ENCODE measurements at regions not wholly inside any gene's neighbourhood (a gene's known extent, or its start where the extent isn't known, plus 50 kb on each side); places are given as distances from the start of the nearest gene placed in this dataset.
"Not testable (repeated sequence)": the region's sequence is repeated elsewhere in the genome, so short reads cannot be mapped to it uniquely, and the experiment has no call there.

DNA sequence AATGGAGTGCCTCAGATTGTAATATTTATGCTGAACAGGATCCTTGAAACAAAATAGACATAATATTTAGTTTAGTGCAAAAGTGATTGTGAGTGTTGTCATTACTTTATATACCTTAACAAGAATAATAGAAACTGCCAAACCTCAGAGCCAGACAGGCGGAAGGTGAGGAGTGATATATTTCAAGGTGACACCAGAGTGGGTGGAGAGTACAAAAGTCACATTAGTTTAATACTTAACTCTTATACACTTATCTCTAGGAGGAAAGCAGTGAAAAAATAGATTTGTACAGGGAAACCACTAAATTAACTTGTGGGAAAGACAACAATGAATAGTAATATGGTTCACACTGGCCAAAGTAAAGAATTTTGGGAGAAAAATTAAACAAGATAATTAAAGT lies 342.8 kb upstream of the NDST4 start:
- no peaks in the 10 kb centered on the region for H3K9me3 ChIP-seq (ENCODE audit: insufficient read depth, low read depth, low read length)
- no peak overlapping the region for H3K9ac ChIP-seq (ENCODE audit: low read depth, low read length, poor library complexity, severe bottlenecking)
- no peaks in the 10 kb centered on the region for H3K4me1 ChIP-seq (ENCODE audit: insufficient read depth, low read length, poor library complexity, severe bottlenecking)
- TF ChIP-seq, protein P1, sequence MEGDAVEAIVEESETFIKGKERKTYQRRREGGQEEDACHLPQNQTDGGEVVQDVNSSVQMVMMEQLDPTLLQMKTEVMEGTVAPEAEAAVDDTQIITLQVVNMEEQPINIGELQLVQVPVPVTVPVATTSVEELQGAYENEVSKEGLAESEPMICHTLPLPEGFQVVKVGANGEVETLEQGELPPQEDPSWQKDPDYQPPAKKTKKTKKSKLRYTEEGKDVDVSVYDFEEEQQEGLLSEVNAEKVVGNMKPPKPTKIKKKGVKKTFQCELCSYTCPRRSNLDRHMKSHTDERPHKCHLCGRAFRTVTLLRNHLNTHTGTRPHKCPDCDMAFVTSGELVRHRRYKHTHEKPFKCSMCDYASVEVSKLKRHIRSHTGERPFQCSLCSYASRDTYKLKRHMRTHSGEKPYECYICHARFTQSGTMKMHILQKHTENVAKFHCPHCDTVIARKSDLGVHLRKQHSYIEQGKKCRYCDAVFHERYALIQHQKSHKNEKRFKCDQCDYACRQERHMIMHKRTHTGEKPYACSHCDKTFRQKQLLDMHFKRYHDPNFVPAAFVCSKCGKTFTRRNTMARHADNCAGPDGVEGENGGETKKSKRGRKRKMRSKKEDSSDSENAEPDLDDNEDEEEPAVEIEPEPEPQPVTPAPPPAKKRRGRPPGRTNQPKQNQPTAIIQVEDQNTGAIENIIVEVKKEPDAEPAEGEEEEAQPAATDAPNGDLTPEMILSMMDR (conservative IDR thresholded peaks at IDR 0.05; ENCODE audit: low read length) = no peak
- TF ChIP-seq EZH2phosphoT487 (IDR thresholded peaks at IDR 0.05; ENCODE audit: borderline replicate concordance) = no peak
- no peaks in the 10 kb centered on the region for H3K79me2 ChIP-seq (ENCODE audit: insufficient read depth, low read length)
- H3K9me2 ChIP-seq (replicated peaks; ENCODE audit: low read depth, low read length) = no peaks in the 10 kb centered on the region
- H2AFZ ChIP-seq (ENCODE audit: low read length) = no peak overlapping the region
- H4K20me1 ChIP-seq (ENCODE audit: insufficient read depth, low read length, poor library complexity, severe bottlenecking) = no peaks in the 10 kb centered on the region
- H3K4me3 ChIP-seq (ENCODE audit: low read length, poor library complexity, severe bottlenecking) = no peak overlapping the region
- no peaks in the 10 kb centered on the region for H3K27me3 ChIP-seq (ENCODE audit: insufficient read depth, low read length, poor library complexity, severe bottlenecking)
- no peak overlapping the region for H3K4me2 ChIP-seq (ENCODE audit: low read depth, low read length, poor library complexity, severe bottlenecking)
- no peaks in the 10 kb centered on the region for H3F3A ChIP-seq (ENCODE audit: low read depth)
- no peaks in the 10 kb centered on the region for H3K36me3 ChIP-seq (ENCODE audit: insufficient read depth, low read length)

- H3K79me2 ChIP-seq (ENCODE audit: insufficient read depth, low read length) = no peaks in the 10 kb centered on the region
- no peaks in the 10 kb centered on the region for H3K9me3 ChIP-seq (ENCODE audit: insufficient read depth, low read depth, low read length)
- no peak overlapping the region for H3K4me3 ChIP-seq (ENCODE audit: low read length, poor library complexity, severe bottlenecking)
- no peaks in the 10 kb centered on the region for H3K36me3 ChIP-seq (ENCODE audit: insufficient read depth, low read length)
- H3K4me2 ChIP-seq (ENCODE audit: low read depth, low read length, poor library complexity, severe bottlenecking) = no peak overlapping the region
- H2AFZ ChIP-seq (ENCODE audit: low read length) = no peak overlapping the region
- H3K4me1 ChIP-seq (ENCODE audit: insufficient read depth, low read length, poor library complexity, severe bottlenecking) = no peaks in the 10 kb centered on the region
- TF ChIP-seq EZH2phosphoT487 (IDR thresholded peaks at IDR 0.05; ENCODE audit: borderline replicate concordance) = no peak
- TF ChIP-seq, protein P1 (conservative IDR thresholded peaks at IDR 0.05; ENCODE audit: low read length) = no peak
- H3K9ac ChIP-seq (ENCODE audit: low read depth, low read length, poor library complexity, severe bottlenecking) = no peak overlapping the region
- no peaks in the 10 kb centered on the region for H3F3A ChIP-seq (ENCODE audit: low read depth)
- no peaks in the 10 kb centered on the region for H4K20me1 ChIP-seq (ENCODE audit: insufficient read depth, low read length, poor library complexity, severe bottlenecking)
- H3K9me2 ChIP-seq (replicated peaks; ENCODE audit: low read depth, low read length) = no peaks in the 10 kb centered on the region
- no peaks in the 10 kb centered on the region for H3K27me3 ChIP-seq (ENCODE audit: insufficient read depth, low read length, poor library complexity, severe bottlenecking)
These were observed 340.8 kb upstream of the NDST4 start for GRCh38 chr4:115454228-115454627.

DNA sequence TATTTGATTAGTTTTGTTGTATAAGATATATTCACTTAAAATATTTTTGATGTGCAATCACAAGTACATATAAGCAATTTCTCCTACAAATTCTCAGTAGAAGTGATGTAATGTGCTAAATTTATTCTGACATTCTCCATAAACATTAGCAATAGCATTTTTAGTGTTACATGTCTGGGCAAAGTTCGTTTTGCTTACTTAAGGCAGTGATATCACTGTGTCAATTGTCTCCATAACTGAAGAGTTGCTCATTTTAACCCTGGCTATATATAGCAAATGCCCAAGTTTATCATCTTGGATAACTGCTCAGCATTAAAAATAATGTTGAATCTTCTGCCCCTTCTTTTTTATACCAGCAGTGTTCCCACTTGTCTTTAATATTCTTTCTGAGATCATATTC lies 340.0 kb upstream of the NDST4 start:
- TF ChIP-seq, protein P1 (conservative IDR thresholded peaks at IDR 0.05; ENCODE audit: low read length) = no peak
- no peak for TF ChIP-seq EZH2phosphoT487 (IDR thresholded peaks at IDR 0.05; ENCODE audit: borderline replicate concordance)
- H4K20me1 ChIP-seq (ENCODE audit: insufficient read depth, low read length, poor library complexity, severe bottlenecking) = no peaks in the 10 kb centered on the region
- H3K9ac ChIP-seq (ENCODE audit: low read depth, low read length, poor library complexity, severe bottlenecking) = no peak overlapping the region
- H3K4me3 ChIP-seq (ENCODE audit: low read length, poor library complexity, severe bottlenecking) = no peak overlapping the region
- no peaks in the 10 kb centered on the region for H3K79me2 ChIP-seq (ENCODE audit: insufficient read depth, low read length)
- no peaks in the 10 kb centered on the region for H3K27me3 ChIP-seq (ENCODE audit: insufficient read depth, low read length, poor library complexity, severe bottlenecking)
- no peaks in the 10 kb centered on the region for H3F3A ChIP-seq (ENCODE audit: low read depth)
- H3K36me3 ChIP-seq (ENCODE audit: insufficient read depth, low read length) = no peaks in the 10 kb centered on the region
- no peak overlapping the region for H2AFZ ChIP-seq (ENCODE audit: low read length)
- no peak overlapping the region for H3K4me2 ChIP-seq (ENCODE audit: low read depth, low read length, poor library complexity, severe bottlenecking)
- H3K4me1 ChIP-seq (ENCODE audit: insufficient read depth, low read length, poor library complexity, severe bottlenecking) = no peaks in the 10 kb centered on the region
- no peaks in the 10 kb centered on the region for H3K9me3 ChIP-seq (ENCODE audit: insufficient read depth, low read depth, low read length)
- H3K9me2 ChIP-seq (replicated peaks; ENCODE audit: low read depth, low read length) = no peaks in the 10 kb centered on the region

GRCh38 chr4:115452229-115452628 lies 338.8 kb upstream of the NDST4 start:
- H2AFZ ChIP-seq (ENCODE audit: low read length); H3K4me2 ChIP-seq (ENCODE audit: low read depth, low read length, poor library complexity, severe bottlenecking); H3K9ac ChIP-seq (ENCODE audit: low read depth, low read length, poor library complexity, severe bottlenecking); H3K27me3 ChIP-seq (ENCODE audit: insufficient read depth, low read length, poor library complexity, severe bottlenecking); H4K20me1 ChIP-seq (ENCODE audit: insufficient read depth, low read length, poor library complexity, severe bottlenecking); H3K4me3 ChIP-seq (ENCODE audit: low read length, poor library complexity, severe bottlenecking); H3K9me3 ChIP-seq (ENCODE audit: insufficient read depth, low read depth, low read length); H3K36me3 ChIP-seq (ENCODE audit: insufficient read depth, low read length); H3K79me2 ChIP-seq (ENCODE audit: insufficient read depth, low read length); H3K4me1 ChIP-seq (ENCODE audit: insufficient read depth, low read length, poor library complexity, severe bottlenecking); H3K9me2 ChIP-seq (replicated peaks; ENCODE audit: low read depth, low read length); H3F3A ChIP-seq (ENCODE audit: low read depth): not testable (repeated sequence)
